HG02678 (cell line): ENCODE measurements at regions not wholly inside any gene's neighbourhood (a gene's known extent, or its start where the extent isn't known, plus 50 kb on each side); places are given as distances from the start of the nearest gene placed in this dataset.

Experiments
- ATAC-seq: cut with Tn5 transposase; IDR thresholded peaks from one replicate; pipeline ENCODE4 v1.9.1; 2021; ENCODE audit warnings: mild to moderate bottlenecking, moderate library complexity; ENCODE audit not compliant: unreplicated experiment

DNA sequence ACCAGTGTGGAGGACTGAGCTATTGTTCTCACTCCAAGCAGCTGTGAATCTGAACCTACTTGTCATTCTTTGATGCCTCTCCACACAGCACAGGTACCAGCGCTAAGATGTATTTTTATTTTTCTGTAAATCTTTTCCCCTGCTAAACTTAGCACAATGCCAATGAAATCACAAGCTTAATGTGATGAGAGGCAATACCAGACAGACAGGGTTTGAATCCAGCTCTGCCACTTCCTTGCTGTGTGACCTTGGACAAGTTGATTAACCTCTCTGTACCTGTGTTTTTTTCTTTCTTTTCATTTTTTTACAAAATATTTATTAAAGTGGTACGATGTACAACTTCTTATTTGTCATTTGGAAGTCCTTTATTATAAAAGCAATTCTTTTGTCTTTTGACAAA lies 757.6 kb downstream of the MED13L start:
- no peak for ATAC-seq

DNA sequence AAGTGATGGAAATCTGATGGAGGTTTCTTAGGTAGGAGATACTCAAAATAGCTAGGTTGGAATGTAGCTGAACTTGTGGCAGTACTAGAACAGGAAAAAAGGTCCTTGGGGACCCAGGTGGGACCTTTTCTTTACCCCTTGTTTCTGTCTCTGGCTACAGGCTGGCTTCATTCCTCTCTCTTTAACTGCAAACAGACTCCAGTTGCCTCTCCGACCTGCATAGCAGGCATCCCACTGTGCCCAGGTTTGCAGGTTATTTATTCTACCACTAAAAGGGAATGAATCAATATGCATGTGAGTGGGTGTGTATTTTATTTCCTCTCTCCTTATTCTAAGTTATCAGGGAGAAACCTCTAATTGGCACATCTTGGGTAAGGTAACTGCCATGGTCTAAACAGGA lies 758.1 kb downstream of the MED13L start:
- ATAC-seq, result no peak

DNA sequence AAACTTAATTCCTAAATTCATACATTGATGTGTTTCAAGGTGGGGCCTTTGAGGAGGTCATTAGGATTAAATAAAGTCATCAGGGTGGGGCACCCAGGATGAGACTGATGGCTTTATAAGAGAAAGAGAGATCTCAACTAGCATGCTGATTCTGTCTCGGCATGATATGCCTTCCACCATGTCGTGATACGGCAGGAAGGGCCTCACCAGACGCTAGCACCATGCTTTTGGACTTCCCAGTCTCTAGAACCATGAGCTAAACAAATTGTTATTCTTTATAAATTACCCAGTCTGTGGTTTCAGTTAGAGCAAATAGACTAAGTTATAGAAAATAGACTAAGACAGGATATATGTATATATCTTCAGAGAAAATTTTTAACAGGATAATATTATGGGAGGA lies 759.6 kb downstream of the MED13L start:
- ATAC-seq, result no peak

DNA sequence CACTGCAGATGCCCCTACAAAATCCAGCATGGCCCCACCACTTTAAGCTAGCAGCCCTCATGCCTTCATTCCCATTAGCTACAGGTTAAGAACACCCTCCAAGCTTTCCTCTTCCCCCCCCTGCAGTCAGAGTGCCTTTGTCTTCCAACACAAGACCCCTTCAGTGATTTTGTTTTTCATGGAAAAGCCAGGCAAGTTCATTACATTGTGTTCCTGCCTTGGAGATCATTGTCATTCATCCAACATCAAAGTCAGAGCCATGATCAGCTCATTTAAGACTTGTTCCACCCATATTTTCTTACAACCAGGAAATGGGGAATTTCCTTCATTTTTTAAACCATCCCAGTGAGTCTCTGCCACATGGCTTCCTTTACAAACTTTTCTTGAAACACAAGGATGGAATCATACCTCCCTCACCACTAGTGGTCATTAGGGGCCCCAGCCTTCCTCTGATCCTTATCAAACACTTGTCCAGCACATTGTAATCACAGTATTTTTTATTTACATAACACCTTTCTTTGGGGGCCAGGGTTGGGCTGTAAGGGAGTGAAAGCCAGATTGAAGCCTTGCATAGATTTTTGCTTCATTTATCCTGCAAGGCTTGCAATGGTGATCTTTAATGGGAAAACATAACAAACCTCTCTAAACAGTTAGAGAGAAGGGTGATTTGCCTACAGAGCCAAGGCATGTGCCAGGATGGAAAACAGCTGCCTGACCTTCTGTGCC lies 765.3 kb downstream of the MED13L start:
- no peak for ATAC-seq

DNA sequence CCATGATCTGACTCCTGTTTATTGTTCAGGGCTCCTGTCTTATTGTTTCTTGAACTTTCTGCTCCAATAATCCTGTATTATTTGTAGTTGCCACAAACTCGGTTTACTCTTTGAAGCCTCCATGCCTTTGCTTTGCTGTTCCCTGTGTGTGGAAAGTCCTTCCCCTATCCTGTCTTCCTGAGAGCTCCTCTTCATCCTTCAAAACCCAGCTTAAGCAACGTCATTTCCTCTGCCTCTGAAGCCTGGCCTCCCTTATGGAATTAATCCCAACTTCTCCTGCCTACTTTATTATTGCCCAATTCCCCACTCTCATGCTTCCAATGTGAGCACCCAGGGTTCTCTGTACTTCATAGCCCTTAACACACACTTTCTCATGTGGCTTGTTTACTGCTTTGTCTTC lies 766.2 kb downstream of the MED13L start:
- no peak for ATAC-seq

DNA sequence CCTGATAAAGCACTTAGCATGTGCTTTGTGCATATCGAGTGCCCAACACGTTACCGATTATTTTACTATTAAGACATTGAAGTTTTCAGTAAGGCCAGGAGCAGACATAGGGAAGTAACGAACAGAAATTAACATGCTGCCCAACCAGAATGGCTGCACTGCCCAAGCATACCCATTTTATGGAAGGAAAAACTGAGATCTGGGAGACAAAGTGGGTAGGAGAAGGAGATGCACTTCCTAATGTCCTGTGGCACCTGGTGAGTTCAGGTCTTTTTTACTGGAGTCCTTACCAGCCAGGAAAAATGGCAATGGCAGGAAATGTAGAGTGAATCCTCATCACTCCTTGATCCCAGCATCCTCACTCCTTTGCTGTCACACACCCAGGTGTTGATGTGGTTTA lies 768.5 kb downstream of the MED13L start:
- ATAC-seq, result no peak

DNA sequence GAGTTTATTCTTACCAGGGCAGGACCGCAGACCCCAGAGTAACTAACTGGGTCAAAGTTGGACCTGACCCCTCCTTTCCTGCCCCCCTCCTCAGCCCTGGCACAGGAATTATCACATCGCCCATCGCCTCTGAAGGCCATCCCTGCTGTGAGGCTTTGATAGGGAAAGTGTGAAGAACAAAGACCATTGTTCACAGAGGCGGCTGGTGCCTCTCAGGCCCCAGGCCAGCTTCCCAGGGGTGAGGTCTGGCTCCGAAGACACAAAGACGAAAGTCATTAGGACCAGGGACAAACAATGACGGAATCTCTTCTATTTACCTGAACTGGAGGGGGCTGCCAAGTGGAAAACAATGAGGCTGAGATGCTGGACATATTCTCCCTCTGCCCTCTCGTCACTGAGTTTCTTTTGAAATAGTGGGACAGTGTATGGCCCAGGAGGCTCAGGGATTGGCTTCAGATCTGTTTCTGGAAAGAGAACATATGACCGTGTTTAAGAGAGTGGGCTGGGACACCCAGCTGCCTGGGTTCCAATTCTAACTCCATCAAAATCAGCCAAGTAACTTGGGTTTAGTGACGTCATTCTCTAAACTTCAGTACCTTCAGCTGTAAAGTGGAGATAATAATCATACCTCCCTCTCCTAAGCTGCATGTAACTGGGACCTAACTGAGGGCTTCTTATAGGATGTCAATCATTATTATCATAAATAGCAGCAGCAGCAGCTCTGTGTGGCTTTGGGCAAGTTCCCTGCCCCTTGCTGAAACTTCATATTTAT lies 769.4 kb downstream of the MED13L start:
- no peak for ATAC-seq

DNA sequence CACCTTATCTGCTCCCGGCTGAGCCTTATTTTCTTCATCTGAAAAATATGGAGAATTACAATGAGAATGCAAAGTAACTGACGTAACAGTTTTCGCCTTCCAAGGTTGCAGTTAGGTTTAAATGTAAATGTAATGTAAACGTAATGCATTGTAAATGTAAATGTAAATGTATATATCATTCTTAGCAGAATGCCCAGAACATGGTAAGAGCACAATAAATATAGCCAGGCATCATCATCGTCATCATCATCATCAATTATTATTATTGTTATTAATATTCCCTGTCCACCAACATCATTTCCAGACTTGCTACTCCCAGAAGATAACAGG lies 770.0 kb downstream of the MED13L start:
- no peak for ATAC-seq

DNA sequence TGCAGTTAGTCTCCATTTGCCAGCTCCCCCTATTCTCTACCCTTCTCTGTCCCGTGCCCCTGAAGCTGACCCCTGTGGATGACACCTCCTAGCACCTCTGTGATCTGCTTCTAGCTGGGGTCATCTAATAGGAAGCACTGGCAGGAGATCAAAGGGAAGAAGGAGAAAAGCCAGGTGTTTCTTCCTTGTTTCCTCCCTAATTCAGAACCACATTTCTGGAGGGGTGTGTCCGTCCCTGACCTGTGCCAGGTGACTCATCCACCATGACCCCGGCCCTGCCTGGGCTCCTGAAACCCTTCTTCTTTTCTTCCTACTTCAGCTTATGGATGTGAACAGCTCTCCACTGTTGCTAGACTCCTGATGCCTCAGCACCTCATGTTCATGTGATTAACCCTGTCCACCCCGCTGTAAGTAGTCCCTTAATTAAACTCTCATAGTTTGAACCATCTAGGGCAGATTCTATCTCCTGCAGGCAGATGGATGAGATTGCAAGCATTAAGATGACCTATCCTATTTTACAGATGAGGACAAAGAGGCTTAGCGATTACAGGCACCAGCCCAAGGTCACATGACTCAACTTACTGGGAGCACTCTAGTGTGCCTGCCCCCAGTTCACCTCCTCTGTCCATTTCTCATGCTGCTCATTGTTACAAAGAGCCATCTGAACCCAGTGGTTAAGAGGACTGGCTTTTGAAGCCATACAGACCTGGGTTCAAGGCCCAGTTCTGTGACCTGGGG lies 770.5 kb downstream of the MED13L start:
- no peak for ATAC-seq

DNA sequence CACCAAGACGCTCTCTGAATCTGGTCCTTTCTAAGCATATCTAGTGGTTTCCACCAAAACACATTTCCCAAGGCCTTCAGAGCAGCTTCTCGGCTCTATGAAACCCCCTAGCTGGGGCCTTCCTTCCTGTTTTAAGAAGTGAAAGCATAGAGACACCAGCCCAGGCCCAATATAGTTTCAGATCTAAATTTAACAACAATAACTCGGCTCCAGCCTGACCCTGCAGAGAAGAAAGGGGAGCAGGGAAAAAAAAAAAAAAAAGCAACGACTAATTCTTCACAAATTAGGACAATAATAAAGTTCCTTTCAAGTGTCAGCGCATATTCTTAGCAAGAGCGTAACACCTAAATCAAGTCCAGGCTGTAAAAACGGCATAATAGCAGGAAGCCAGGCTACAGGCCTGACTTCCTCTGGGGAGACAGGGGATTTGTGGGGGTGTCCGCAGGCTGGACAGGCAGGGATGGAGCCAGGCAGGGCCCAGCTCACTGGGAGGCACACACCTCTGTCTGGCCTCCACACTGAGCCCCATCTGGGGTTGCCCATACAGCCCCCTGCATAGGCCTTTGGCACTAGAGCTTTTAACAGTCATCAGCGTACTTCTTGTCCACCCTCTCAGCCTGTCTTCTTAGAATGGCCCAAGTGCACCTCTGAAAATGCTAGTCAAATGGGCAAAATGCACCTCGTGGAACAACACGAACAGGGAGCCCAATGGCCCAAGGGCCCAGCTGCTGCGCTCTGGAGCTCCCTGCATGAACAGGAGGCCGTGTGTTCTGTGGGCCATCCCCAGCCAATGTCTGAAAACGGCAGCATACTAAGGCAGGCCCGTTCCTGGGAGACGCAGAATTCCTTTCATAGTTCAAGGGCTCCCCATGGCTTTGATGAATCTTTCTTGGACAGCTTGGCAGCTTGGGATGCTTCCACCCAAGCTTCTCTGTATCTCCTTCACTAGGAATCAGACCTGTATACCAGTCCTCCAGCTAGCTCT lies 772.9 kb downstream of the MED13L start:
- ATAC-seq, result peak; percentile 81

DNA sequence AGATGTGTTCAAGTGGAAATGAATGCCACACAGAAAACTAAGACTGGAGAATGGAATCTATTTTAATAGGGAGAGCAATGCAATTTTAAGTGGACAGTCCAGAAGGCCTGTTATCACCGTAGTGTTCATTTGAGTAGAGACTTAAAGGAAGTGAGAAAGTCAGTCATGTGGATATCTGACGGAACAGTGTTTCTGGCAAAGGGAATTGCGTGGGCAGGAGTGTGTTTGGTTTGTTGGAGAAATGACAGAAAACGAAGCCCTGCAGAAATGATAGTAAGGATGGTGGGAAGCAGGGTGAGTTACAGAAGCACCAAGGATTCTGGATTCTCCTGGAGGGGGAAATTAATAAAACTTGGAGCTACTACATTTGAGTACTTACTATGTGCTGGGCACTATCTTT lies 776.6 kb downstream of the MED13L start:
- ATAC-seq, result no peak

DNA sequence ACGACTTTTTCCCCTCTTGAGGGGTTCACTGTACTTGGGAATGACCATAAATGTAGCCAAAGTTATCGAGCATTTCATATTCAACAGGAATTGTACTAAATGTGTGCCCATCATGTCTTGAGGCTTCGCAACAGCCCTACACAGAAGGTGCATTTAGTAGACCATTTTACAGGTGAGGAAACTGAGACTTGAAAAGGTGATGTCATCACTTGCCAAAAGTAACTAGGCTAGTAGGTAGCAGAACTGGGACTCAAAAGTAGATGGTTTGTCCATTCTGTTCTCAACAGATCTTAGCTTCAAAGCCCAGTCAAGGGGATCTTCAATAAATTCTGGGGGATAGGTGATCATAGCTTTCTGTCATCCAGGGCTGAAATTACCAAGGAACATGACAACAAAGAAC lies 782.2 kb downstream of the MED13L start:
- ATAC-seq, result no peak

DNA sequence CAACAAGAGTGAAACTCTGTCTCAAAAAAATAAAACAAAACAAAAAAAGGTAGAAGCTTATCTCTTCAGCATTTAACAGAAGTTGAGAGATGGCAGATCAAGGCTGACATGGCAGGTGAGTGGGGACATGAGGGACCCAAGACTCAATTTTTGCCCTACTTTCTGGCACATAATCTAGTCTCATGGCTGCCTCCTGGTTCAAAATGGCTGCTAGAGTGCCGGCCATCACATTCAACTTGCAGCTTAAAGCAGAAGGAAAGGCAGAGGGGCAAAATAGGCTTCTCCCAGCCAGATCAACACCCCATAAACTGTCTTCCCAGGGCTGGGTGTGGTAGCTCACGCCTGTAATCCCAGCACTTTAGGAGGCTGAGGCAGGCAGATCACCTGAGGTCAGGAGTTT lies 784.9 kb downstream of the MED13L start:
- no peak for ATAC-seq

DNA sequence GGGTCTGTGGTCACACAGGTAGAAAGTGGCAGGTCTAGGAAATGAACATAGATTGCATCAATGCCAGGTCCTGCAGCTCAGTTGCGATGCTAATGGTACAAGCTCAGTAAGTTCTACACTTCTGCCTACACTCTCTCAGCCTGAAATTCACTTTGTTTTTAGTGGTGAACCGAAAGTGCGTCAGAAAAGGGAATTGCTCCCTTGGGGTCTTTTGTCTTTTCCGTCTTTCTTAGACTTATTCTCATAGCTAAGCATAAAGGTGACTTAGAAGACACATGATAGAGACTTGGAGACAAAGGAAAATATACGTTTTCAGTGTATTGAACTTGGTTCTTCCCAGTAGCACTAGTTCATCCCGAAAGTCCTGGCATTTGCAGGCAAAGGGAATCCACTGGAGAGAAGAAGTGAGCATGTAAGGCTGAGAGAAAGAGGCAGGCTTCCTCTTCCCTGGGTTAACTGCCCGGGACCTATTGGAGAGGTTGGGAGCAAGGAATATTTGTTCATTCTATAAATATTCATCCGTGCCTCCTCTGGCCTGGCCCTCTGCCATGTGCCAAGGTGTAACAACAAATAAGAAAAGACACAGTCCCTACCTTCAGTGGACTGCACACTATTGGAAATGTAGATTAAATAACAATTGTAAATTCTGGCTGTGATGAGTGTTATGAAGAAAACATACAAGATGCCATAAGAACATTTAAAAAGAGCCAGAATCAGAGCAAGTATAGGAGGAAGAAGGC lies 785.8 kb downstream of the MED13L start:
- no peak for ATAC-seq

DNA sequence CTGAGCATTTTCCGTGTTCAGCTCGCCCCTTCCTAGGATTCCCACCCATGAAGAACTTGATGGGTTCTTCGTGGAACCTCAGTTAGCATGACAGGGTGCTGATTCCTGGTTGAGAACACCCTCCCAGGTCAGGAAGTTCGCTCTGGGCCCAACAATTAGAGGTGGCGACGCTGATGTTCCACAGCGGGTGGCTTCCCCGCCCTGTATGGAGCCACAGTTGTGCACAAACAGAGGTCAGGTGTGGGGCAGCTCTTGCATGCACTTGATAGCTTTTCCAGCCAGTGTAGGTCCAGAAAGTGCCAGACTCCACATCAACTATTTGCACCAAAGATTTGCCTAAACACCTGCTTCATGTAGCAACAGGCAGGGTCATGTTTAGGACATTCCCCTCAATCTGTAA lies 788.2 kb downstream of the MED13L start:
- ATAC-seq, result no peak

DNA sequence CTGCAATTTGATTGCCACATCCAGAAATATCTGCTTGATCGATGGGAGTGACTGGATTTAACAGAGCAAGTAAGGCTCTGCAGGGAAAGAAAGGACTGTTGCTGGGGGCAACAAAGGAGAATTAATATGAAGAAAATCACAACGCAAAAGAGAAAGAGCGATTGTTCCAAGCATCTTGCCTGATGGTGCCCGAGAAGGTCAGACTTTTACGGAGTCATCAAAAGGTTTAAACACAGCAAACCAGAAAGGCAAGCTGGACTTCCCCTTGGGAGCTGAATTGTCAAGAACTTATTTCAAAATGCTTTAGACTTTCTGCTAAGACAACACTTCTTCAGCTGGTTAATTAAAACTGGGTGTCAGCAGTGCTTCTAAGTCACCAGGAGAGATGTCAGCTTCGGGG lies 791.5 kb downstream of the MED13L start:
- ATAC-seq, result no peak

DNA sequence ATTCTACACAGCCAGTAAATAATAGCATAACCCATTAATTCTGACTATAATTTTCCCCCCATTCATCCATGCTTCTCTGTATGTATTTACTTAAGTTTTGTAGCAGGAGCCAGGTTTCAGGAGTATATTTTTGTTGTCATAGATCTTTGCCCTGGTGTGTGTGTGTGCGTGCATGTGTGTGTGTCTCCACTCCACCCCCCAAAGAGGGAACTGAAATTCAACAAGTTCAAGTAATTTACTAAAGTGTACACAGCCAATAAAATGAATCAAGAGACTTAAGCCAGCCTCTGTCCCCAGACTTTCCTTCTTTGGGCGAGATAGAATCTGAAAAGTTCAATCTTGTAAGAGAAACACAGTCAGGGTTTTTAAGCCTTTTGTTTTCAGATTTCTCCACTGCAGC lies 792.0 kb downstream of the MED13L start:
- ATAC-seq, result no peak

DNA sequence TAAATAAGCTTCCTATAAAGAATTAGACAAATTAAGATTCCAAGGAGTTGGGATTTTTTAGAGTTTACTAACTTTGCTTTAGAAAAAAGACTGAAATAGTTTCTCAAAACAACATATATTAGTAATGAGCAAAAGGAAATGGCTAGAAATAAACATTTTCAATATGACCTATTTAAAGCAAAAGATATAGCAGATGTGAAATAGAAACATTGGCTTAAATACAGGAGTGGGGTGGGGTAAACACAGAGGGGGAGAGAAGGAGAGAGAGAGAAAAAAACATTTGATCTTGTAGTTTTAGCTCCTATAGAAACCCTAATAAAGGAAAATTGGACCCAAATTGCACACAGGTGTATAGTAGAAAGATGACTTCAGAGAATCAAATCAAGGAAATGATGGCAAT lies 794.5 kb downstream of the MED13L start:
- ATAC-seq, result no peak

DNA sequence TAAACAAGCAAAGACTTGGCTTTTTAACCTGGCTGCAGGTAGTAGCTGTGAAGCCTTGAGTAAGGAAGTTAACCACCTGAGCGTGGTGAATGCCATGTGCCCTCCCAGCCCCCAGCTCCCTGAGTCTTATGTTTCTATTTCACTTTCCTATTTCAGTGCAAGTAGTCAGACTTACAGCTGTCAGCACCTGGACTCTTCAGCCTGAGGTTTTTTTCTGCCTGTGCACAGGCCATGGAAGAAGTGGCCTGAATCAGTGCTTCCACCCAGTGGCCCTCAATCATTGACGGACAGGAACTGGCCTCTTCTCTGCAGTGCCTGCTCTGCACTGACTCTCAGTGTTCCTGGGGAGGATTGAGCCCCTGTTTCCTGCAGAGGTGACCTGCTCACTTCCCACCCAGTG lies 796.4 kb downstream of the MED13L start:
- ATAC-seq, result peak; percentile 62

DNA sequence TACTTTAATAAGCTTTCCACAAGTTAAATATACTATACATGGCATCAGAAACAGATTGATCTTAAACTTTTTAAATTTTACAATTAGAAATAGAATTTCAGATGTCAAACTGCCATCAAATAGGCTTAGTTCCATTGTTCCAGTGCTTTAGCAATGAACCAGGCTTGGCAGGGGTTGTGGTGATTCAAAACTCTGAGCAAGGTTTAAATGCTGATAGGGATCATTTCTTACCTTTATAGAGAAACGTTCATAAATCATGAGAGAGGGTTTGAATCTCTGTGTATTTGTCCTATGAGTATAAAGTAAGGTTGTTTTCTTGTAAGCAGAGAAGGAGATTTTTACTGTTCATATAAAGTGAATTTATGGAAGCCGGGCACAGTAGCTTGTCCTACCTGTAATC lies 794.5 kb upstream of the TBX3 start:
- ATAC-seq, result no peak
